DOHH2 (cell line): ENCODE measurements at regions not wholly inside any gene's neighbourhood (a gene's known extent, or its start where the extent isn't known, plus 50 kb on each side); places are given as distances from the start of the nearest gene placed in this dataset.
"Not testable (repeated sequence)": the region's sequence is repeated elsewhere in the genome, so short reads cannot be mapped to it uniquely, and the experiment has no call there.

ENCODE experiments used
- H3F3A ChIP-seq: fragments of 200-600 bp; sonication (generic), shearing (Covaris generic); 2 replicates; pipeline ENCODE4 v1.6.0; 2016; ENCODE audit warnings: antibody characterized with exemption, mild to moderate bottlenecking; ENCODE audit not compliant: control insufficient read depth, insufficient read depth
- H3K27ac ChIP-seq: fragments of 200-600 bp; sonication (generic); 2 replicates; pipeline ENCODE4 v1.5.1; 2014; ENCODE audit warnings: low read depth, mild to moderate bottlenecking, low read length, moderate library complexity
- H3K27me3 ChIP-seq: fragments of 200-600 bp; sonication (generic); 2 replicates; pipeline ENCODE4 v1.6.1; 2014; ENCODE audit warnings: mild to moderate bottlenecking, low read length, mixed read lengths; ENCODE audit not compliant: control insufficient read depth
- H3K36me3 ChIP-seq: fragments of 200-600 bp; sonication (generic); 2 replicates; pipeline ENCODE4 v1.6.1; 2014; ENCODE audit warnings: mild to moderate bottlenecking, low read length, moderate library complexity, mixed read lengths; ENCODE audit not compliant: control insufficient read depth
- H3K4me1 ChIP-seq: fragments of 200-600 bp; sonication (generic); 2 replicates; pipeline ENCODE4 v1.6.1; 2014; ENCODE audit warnings: mild to moderate bottlenecking, low read length, mixed read lengths; ENCODE audit not compliant: control insufficient read depth
- H3K4me2 ChIP-seq: fragments of 200-600 bp; sonication (generic); 2 replicates; pipeline ENCODE4 v1.6.0; 2014; ENCODE audit warnings: mild to moderate bottlenecking, low read length, moderate library complexity
- H3K4me3 ChIP-seq: fragments of 200-600 bp; sonication (generic); 2 replicates; pipeline ENCODE4 v1.5.1; 2014; ENCODE audit warnings: mild to moderate bottlenecking, low read length, mixed read lengths
- H3K79me2 ChIP-seq: fragments of 200-600 bp; sonication (generic); 2 replicates; pipeline ENCODE4 v1.6.1; 2014; ENCODE audit warnings: mild to moderate bottlenecking, low read length, mixed read lengths; ENCODE audit not compliant: control insufficient read depth
- H3K9me2 ChIP-seq: fragments of 200-600 bp; sonication (generic); replicated peaks from 2 replicates; pipeline ENCODE4 v1.6.1; 2014; ENCODE audit warnings: mild to moderate bottlenecking, low read length, mixed read lengths; ENCODE audit not compliant: control insufficient read depth
- H3K9me3 ChIP-seq: fragments of 200-600 bp; sonication (generic); 2 replicates; pipeline ENCODE4 v1.6.1; 2014; ENCODE audit warnings: antibody characterized with exemption, low read length, mixed read lengths; ENCODE audit not compliant: control insufficient read depth, insufficient read depth
- H4K20me1 ChIP-seq: fragments of 200-600 bp; sonication (generic); 2 replicates; pipeline ENCODE4 v1.6.0; 2014; ENCODE audit warnings: low read depth, mild to moderate bottlenecking, antibody characterized with exemption, low read length, moderate library complexity; ENCODE audit not compliant: control insufficient read depth, insufficient read depth
- EZH2phosphoT487 ChIP-seq: fragments of 200-600 bp; sonication (generic); IDR thresholded peaks from 2 replicates; pipeline ENCODE4 v1.6.1; 2017; ENCODE audit warnings: borderline replicate concordance, mild to moderate bottlenecking, antibody characterized with exemption, low read length, moderate library complexity, mixed read lengths
- TF ChIP-seq, protein P1 (sequence below): fragments of 200-600 bp; sonication (generic); IDR thresholded peaks from one replicate; pipeline ENCODE4 v1.5.1; 2014; ENCODE audit warnings: antibody characterized with exemption, mild to moderate bottlenecking, low read depth, low read length; ENCODE audit not compliant: poor library complexity, severe bottlenecking

- no peaks in the 10 kb centered on the region; the same call in 1 of the 2 replicates for H3K4me1 ChIP-seq
- H3K9me2 ChIP-seq, result no peaks in the 10 kb centered on the region
- H3K9me3 ChIP-seq, result no peaks in the 10 kb centered on the region
- no peak overlapping the region for H3K27ac ChIP-seq
- H4K20me1 ChIP-seq, result no peaks in the 10 kb centered on the region
- no peaks in the 10 kb centered on the region for H3K36me3 ChIP-seq
- no peaks in the 10 kb centered on the region for H3K79me2 ChIP-seq
- TF ChIP-seq, protein P1, sequence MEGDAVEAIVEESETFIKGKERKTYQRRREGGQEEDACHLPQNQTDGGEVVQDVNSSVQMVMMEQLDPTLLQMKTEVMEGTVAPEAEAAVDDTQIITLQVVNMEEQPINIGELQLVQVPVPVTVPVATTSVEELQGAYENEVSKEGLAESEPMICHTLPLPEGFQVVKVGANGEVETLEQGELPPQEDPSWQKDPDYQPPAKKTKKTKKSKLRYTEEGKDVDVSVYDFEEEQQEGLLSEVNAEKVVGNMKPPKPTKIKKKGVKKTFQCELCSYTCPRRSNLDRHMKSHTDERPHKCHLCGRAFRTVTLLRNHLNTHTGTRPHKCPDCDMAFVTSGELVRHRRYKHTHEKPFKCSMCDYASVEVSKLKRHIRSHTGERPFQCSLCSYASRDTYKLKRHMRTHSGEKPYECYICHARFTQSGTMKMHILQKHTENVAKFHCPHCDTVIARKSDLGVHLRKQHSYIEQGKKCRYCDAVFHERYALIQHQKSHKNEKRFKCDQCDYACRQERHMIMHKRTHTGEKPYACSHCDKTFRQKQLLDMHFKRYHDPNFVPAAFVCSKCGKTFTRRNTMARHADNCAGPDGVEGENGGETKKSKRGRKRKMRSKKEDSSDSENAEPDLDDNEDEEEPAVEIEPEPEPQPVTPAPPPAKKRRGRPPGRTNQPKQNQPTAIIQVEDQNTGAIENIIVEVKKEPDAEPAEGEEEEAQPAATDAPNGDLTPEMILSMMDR, result no peak
- no peak for TF ChIP-seq EZH2phosphoT487
- H3F3A ChIP-seq, result no peaks in the 10 kb centered on the region
- H3K27me3 ChIP-seq, result no peaks in the 10 kb centered on the region; the same call in 1 of the 2 replicates
- H3K4me2 ChIP-seq, result no peak overlapping the region
- H3K4me3 ChIP-seq, result no peak overlapping the region
Measured at GRCh38 chr2:236918545-236918944, 167.1 kb upstream of the COPS8 start.

- H3K79me2 ChIP-seq, result no peaks in the 10 kb centered on the region
- no peaks in the 10 kb centered on the region for H3K9me3 ChIP-seq
- no peaks in the 10 kb centered on the region; the same call in 1 of the 2 replicates for H3K27me3 ChIP-seq
- H3K36me3 ChIP-seq, result no peaks in the 10 kb centered on the region
- no peaks in the 10 kb centered on the region for H4K20me1 ChIP-seq
- no peaks in the 10 kb centered on the region; the same call in 1 of the 2 replicates for H3K4me1 ChIP-seq
- H3K4me3 ChIP-seq, result no peak overlapping the region
- H3K4me2 ChIP-seq, result no peak overlapping the region
- H3K27ac ChIP-seq, result no peak overlapping the region
- no peaks in the 10 kb centered on the region for H3K9me2 ChIP-seq
- H3F3A ChIP-seq, result no peaks in the 10 kb centered on the region
- TF ChIP-seq, protein P1, result no peak
- TF ChIP-seq EZH2phosphoT487, result no peak
Measured at GRCh38 chr2:236919209-236919608, 166.5 kb upstream of the COPS8 start.

DNA sequence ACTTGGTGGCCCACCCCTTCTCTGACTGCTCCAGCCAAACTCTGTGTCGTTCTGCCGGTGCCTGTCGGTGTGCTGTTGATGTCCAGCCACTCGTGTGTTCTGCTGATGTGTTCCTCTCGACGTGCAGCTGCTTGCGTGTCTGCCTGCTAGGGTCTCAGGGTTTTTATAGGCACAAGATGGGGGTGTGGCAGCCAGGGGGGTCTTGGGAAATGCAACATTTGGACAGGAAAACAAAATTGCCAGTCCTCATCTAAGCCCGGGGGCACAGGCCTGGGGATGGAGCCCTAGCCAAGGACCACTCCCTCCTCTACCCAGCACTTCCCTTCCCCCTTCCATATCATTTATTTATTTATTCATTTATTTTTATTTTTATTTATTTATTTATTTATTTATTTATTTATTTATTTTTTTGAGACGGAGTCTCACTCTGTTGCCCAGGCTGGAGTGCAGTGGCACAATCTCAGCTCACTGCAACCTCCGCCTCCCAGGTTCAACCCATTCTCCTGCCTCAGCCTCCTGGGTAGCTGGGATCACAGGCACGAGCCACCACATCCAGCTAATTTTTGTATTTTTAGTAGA lies 165.8 kb upstream of the COPS8 start:
- not testable (repeated sequence) for H3F3A ChIP-seq, H3K4me1 ChIP-seq, H4K20me1 ChIP-seq, H3K27me3 ChIP-seq, H3K36me3 ChIP-seq, H3K4me2 ChIP-seq, H3K9me3 ChIP-seq, H3K9me2 ChIP-seq, H3K27ac ChIP-seq, H3K4me3 ChIP-seq, H3K79me2 ChIP-seq

GRCh38 chr2:236922061-236922460 lies 163.6 kb upstream of the COPS8 start:
- Histone ChIP-seq H3K4me2 (no peak overlapping the region), H4K20me1 (no peaks in the 10 kb centered on the region), H3K9me2 (no peaks in the 10 kb centered on the region), H3F3A (no peaks in the 10 kb centered on the region), H3K36me3 (no peaks in the 10 kb centered on the region), H3K27ac (no peak overlapping the region), H3K79me2 (no peaks in the 10 kb centered on the region), H3K4me3 (no peak overlapping the region), H3K9me3 (no peaks in the 10 kb centered on the region), H3K27me3 (peaks cover 3% of the 10 kb centered on the region; the same call in 1 of the 2 replicates), H3K4me1 (no peaks in the 10 kb centered on the region)
- no peak for TF ChIP-seq EZH2phosphoT487
- TF ChIP-seq, protein P1, result no peak
